HG02571 (cell line): ENCODE measurements at regions not wholly inside any gene's neighbourhood (a gene's known extent, or its start where the extent isn't known, plus 50 kb on each side); places are given as distances from the start of the nearest gene placed in this dataset.

ENCODE experiments used
- ATAC-seq: cut with Tn5 transposase; IDR thresholded peaks from one replicate; pipeline ENCODE4 v1.9.1; 2021; ENCODE audit warnings: mild to moderate bottlenecking, moderate library complexity; ENCODE audit not compliant: unreplicated experiment

GRCh38 chr3:124230432-124230831 lies 238.5 kb upstream of the ROPN1 start:
- no peak for ATAC-seq

GRCh38 chr3:124230998-124231397 lies 239.1 kb upstream of the ROPN1 start:
- ATAC-seq: no peak

- ATAC-seq: no peak
Measured at GRCh38 chr3:124234852-124235252, 242.9 kb upstream of the ROPN1 start.

GRCh38 chr3:124235446-124235845 lies 243.5 kb upstream of the ROPN1 start:
- ATAC-seq: no peak

DNA sequence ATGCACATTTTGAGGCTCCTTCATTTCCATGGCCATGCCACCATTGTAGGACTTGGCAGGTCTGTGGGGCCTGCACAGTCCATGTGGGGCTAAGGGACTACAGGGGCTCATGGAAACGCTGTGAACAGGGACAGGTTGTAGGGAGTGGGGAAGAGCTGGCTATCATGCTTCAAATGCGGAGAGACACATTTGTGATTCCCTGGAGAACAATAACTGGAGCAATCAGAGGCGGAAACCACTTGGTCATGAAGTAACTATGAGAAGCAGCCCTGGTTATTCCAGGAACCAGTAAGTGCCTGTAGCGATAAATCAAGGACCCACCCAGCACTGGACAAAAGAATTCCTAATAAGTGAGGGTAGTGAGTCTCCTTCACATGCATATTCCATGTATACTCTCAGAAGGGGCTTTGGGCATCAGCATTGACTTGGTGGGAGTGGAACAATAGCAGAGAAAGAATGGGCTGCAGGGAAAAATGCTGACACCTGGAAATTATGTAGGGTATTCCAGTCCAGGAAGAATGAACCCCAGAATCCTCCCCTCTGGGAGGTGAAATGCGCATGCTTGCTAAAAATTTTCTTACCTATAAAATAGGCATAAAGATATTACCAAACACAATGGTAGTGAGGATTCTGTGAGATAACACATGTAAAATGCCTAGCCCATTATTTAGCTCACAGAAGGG lies 251.4 kb upstream of the ROPN1 start:
- ATAC-seq: no peak

- no peak for ATAC-seq
Measured at GRCh38 chr3:124246376-124246775, 254.5 kb upstream of the ROPN1 start.

DNA sequence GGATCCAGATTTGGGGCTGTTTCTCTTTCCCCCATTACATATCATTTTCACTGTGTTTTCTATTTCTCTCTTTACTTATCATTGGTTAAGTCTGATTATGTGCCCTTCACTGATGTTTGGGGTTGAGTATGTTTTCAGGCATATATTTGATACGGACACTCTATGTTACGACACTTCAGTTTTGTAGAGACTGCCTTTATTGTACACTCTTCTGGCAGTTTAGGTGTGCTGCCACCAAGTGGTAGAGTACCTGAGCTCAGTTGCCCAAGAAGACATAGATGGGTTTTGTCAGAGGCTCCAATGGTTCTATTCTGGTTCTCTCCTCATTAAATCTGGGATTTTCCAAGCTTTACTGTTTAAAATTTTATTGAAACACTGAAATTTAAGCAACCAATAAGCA lies 255.0 kb upstream of the ROPN1 start:
- no peak for ATAC-seq

- ATAC-seq: no peak
Measured at GRCh38 chr3:124248471-124249028, 256.6 kb upstream of the ROPN1 start.

- no peak for ATAC-seq
Measured at GRCh38 chr3:124249038-124249437, 257.1 kb upstream of the ROPN1 start.

DNA sequence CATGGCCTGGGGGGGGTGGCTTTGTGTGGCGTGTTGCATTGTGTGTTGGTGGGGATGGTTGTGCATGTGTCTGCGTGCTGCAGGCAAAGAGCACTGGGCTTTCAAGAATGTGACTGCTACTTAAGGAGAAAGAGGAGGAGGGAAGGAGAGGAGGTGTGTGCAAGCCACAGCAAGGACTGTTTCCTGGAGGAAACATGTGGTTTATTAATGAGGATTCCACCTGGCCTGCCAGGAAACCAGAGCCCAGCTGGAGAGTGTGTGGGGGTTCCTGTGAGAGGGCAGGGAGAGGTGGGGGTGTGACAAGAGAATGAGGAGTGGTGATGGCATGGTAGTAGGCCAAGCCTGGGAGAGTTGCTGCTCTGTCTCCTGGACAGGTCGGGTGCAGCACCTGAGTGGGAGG lies 258.1 kb upstream of the ROPN1 start:
- no peak for ATAC-seq

DNA sequence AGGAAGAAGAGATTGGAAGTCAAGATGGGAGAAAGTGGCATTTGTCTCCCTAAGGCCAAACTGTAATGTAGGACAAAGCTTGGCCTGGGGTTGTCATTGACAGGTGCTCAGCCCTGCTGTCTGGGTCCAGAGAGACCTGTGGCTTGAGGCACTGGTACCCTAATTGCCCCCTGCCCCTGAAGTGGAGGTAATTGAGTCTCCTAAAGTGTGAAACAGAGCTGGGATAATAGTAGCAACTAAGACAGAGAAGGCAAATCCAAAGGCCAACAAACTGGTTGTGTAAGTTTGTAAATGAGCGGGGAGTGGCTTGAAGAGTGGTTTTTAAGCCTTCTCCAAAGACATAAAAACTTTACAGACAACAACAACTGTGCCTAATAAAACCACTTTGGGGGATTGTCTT lies 264.2 kb upstream of the ROPN1 start:
- ATAC-seq: no peak

DNA sequence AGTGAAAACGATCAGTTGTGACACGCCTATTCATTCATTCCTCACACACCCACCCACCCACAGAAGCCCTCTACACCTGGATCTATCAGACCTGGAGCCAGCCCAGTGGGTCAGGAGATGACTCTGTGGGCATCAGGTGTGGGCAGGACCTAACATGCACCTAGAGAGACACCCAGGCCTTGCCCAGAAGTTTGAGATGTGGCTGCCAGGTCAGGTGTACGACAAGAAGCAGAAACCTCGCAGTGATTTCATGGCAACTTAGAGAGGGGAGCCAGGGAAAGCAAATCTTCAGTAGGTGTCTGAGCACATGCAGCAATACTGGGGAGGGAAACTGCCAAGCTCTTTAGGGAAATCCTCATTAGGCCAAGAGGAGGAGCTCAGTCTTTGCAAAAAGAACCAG lies 264.7 kb upstream of the ROPN1 start:
- ATAC-seq: no peak

DNA sequence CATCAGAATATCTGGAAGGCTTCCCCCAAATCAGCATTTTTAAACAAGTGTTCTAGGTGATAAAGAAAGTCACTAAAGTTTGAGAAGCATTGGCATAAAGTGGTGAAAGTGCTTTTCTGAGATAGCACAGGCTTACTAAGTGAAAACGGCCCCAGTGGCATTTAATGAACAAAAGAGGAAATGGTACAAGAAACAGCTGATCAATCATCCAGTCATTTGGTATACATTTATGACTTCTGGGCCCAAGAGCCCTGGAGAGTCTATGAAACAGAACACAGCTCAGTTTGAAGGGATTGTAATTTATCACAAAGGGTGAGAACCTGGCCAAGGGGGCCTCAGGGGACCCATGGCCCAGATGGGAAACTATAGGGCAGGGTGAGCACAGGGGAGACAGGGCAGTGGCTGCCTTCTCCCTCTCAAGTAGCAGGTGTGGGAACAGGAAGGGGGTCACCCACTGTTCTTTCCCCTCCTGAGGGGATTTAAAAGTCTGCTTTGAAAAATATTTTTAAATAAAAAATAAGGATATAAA lies 265.5 kb upstream of the ROPN1 start:
- no peak for ATAC-seq

GRCh38 chr3:124258057-124258500 lies 266.2 kb upstream of the ROPN1 start:
- ATAC-seq: no peak

DNA sequence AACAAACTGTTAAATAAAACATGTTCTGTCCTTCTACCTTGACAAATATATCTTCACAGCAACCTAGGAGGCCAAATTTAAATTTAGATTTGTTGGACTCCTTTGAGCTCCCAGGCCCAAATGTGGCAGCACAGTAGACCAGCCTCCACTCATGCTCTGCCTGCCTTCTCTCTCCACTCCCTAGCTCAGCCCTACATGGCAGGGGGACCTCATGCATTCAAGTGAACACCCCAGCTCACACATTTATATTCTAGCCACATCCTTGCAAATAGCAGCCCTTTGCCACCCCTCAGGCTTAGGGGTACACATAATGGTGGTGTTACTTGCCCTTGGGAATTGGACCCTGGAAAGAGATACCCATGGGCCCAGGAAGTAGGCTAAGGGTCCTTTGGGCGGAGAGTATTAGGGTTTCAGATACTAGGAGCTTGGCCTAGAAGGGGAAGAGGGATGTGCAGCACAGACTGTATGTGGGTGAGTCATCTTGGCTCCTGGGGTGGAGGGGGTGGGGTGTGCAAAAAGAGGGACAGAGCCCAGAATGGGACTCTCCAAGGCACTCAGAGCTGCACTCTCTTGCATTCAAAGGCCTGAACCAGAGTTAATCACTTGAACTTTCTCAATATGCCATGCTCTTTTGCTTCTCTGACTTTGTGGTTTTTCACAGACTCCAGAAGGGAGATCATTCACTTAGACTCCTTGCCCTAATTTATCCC lies 268.4 kb upstream of the ROPN1 start:
- no peak for ATAC-seq

DNA sequence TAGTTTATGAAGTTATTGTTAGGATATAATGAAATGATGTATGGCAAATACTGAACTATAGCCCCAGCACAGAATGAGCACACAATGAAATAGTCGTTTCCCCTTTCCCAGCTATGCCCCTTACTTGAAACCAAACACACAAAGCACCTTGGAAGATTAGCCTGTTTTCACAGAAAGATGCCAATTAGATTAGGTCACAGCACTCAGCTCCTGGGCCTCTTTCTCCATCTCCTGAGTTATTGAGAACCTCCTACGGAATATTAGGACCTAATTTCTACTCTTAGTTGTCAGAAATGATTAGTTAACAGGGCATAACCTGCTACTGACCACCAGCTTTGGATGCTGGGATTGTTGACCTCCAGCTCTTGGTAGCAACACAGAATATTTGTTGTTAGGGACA lies 269.4 kb upstream of the ROPN1 start:
- ATAC-seq: no peak

- no peak for ATAC-seq
Measured at GRCh38 chr3:124263168-124263567, 271.2 kb upstream of the ROPN1 start.

- no peak for ATAC-seq
Measured at GRCh38 chr3:124264346-124264745, 272.4 kb upstream of the ROPN1 start.

GRCh38 chr3:124266487-124266886 lies 274.6 kb upstream of the ROPN1 start:
- ATAC-seq: no peak

DNA sequence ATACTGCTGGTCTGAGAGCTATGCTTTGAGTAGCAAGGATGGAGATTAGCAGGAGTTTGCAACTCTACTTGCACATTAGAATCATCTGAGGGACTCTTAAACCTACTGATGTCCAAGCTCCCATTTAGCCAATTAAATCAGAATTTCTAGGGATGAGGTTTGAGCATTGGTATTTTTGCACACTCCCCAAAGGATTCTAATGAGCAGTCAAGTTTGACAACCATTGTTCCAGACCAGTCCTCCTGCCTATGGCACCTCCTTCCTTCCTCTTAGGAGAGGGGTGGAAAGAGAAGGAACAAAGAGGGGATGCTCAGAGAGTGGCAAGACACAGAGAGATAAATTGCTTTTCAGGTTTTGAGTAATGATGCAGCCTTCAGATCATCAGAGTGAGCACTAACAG lies 275.5 kb upstream of the ROPN1 start:
- no peak for ATAC-seq

- no peak for ATAC-seq
Measured at GRCh38 chr3:124268355-124268754, 276.4 kb upstream of the ROPN1 start.

- ATAC-seq: no peak
Measured at GRCh38 chr3:124269619-124270018, 277.7 kb upstream of the ROPN1 start.
